Kasumi-1 (cell line): ENCODE measurements at regions not wholly inside any gene's neighbourhood (a gene's known extent, or its start where the extent isn't known, plus 50 kb on each side); places are given as distances from the start of the nearest gene placed in this dataset.
"Not testable (repeated sequence)": the region's sequence is repeated elsewhere in the genome, so short reads cannot be mapped to it uniquely, and the experiment has no call there.

Experiments
- DNase-seq, 2 experiments: peaks; one replicate each; lab custom pipeline; 2025; lab: John Stamatoyannopoulos, UW

DNA sequence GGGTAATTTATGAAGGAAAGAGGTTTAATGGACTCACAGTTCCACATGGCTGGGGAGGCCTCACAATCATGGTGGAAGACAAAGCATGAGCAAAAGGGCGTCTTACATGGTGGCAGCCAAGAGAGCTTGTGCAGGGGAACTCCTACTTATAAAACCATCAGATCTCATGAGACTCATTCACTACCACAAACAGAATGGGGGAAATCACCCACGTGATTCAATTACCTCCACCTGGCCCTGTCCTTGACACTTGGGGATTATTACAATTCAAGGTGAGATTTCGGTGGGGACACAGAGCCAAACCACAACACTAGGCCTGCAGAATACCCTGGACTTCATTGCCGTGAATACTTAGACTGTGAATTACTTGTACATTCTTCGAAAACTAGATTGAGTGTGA lies 431.7 kb upstream of the TENM3 start:
- not testable (repeated sequence) for DNase-seq

DNA sequence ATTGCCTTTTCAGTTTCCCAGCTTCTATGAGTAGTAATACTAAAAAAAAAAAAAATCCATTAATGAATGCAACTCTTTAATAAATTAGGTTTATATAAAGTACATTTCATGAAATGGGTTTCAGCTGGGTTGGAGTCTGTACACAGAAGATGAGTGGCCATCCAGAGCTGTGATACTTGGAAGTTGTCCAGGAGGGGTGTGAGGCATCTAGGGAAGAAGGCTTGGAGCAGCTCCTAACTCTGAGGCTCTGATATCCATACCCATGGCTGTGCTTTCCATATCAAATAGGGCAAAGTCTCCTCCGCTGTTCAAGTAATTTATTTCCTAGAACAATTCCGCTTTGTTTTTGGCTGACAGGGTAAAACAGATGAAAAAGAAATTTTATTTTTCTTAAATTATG lies 423.3 kb upstream of the TENM3 start:
- DNase-seq: no peak

DNA sequence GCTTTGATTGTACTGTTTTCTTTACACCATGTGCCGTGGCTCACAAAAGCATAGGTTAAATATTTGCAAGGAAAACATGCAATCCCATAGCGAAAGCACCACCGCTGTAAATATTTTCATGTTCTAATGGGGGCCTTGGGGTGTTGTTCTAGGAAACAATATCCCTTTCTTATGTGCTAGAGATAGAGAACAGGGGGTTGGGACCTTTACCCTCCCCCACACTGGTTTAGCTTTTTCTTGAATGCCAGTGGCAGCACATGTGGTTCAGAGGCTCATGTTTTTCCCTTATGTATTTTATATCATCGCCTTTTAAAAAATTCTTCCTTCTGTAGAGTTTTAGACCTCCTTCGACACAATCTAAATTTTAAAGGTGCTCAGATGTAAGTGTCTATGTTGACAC lies 422.6 kb upstream of the TENM3 start:
- no peak for DNase-seq

DNA sequence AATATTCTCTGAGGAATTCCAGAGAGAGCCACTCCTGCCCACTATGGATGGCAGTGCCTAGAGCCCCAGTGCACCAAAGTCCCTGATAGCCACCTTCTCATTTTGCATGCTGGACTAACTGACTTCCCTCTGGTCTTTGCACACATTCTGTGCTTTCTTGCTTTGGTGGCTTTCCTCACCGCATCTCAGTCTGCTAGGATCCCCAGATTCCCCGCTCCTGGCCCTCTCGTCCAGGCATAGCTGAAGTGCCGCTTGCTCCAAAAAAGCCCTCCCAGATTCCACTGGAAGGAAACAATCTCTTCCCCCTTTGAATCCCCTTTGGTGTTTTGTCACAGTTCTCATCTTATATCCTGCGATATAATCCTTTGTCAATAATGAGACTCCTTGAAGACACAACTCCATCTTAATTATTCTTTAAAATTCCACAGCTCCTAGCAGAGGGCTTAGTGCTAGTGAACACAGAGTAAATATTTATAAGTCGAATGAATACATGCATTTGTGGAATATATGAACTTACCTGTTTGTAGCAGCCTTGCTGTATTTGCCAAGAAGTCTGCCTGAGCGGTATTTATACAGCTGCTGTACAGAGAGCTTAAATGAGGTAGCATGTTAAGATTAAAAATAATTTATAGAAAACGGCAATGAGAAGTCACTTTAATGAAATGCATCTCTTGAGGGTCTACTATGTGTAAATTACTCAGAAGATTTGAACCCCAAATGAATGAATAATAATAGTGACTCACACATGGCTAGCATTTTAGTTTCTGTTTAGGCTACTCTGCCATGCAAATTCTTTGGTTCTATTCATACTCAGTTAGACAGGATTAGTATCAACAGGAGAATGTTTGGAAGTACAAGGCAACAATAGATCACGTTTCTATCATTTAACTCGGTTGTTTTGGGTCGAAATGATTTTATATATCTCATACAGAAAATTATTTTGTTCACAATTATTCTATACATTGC lies 421.9 kb upstream of the TENM3 start:
- no peak for DNase-seq

DNA sequence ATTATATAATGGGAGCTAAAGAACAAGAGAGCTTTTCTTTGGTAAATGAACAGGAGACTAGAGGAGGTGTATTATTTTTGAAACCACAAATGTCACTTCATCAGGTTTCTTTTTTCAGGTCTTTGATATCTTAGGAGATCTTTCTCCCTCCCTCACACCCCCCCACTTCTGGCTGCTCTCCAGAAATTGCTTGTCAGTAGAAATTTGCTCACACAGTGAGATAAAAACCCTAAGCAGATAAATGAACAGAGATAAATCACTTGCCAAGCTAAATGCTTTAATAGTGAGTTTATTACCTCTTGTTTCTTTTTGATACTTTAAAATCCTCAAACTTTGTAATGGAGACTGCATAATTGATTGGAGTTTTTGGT lies 421.2 kb upstream of the TENM3 start:
- DNase-seq: no peak

DNA sequence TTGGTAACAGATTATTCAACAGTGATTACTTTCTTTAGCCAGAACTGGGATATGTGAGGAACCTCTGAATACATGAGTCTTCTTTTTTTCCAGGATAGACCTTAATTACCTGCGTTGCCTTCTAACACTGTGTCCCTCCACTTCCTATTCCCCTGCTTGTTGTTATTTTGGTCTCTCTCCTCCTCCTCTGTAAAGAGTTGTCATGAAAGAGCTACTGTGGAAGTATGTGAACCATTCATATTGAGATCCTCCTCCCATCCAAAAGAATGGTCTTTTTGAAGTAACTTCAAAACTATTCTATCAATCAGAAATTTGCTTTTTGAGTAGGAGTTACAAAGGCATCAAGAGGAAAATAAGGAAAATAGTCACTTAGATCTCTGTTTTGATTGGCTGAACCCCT lies 420.0 kb upstream of the TENM3 start:
- DNase-seq: no peak

DNA sequence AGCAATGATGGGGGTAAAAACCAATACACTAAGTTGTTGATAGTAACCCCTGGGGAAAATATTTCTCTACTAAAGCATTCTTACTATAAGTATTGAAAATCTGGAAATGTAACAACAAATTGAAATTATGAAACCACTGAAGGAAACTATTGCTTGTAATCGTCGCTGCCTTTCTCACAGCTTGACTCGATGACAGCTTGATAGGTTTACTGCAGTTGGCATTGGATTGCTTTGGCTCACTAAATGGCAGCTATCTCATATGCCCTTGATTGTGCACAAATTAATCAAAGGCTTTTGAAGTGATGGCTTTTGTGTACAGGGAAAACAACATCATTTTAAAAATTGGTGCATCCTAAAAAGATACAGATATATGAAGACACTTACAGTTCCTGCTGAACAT lies 419.6 kb upstream of the TENM3 start:
- no peak for DNase-seq

DNA sequence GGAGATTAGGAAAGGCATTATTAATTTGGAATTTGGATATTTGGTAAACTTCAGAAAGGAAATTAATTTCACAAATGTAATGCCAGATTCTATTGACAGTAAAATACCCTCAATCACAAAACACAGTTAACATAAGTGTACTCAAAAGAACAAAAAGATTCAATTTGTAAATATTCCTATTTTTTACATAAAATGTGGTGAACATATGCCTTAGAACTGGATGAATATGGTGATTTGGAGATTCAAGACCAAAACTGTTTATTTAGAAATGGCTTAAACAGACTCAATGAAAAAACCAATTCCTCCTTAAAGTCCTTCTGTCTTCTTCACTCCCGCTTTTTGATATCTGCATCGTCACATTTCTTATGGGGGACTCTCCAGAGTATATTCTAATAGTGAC lies 417.6 kb upstream of the TENM3 start:
- DNase-seq: no peak

DNA sequence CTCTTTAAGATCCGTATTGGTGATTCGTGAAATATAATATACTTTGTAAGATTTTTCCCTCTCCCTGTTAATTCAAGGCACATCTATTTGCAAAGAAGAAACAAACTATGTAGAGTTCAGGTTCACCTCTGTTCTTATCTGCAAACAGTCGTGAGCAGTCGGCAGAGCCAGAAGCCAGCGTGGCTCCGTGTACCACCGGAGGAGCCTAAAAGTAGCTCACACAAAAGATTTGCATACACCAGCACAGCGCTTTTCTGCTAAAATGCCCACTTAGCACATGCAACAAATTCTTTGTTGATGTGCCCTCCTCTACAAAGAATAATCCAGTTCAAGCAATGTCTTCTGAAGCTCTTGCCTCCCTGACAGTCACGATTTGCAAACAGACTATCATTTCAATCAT lies 416.0 kb upstream of the TENM3 start:
- no peak for DNase-seq

DNA sequence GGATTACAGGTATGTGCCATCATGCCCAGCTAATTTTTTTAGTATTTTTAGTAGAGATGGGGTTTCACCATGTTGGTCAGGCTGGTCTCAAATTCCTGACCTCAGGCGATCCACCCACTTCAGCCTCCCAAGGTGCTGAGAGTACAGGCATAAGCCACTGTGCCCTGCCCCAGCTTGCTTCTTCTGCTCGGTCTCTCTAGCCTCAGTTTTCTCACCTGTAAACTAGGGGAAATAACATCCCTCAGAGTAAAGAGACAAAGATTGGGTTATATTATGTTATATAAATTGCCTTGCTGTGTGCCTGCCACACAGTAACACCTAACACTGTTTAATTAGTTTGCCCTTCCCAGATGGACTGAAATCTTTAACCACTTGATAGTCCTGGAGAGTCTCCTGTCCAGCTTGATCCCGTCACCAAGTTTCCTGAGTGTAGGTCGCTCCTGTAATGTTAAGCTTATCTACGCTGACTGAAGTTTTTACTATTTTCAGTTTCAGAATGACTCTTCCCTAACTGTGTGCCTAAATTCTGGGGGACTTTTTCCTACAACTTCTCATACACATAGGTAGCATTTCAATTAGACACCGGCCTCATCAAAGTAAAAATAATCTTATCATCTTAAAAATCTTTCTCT lies 412.7 kb upstream of the TENM3 start:
- no peak for DNase-seq

DNA sequence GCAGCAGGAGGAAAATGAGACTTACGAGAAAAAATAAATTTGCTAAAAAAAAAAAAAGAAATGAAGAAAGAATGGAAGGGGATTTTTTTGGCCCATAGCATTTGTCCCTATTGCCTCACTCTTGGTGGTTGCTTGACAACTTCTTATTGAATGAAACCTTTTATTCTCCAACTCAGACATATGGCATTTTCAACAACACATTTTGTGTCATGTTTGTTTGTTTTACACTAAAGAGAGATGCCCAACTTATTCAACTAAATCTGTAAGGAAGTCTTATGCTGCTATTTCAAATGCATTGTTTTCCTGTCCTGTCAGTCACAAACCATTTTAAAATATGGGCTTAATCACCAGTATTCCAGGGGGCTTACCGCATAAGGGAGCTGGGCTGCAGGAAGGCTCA lies 409.1 kb upstream of the TENM3 start:
- DNase-seq: no peak

DNA sequence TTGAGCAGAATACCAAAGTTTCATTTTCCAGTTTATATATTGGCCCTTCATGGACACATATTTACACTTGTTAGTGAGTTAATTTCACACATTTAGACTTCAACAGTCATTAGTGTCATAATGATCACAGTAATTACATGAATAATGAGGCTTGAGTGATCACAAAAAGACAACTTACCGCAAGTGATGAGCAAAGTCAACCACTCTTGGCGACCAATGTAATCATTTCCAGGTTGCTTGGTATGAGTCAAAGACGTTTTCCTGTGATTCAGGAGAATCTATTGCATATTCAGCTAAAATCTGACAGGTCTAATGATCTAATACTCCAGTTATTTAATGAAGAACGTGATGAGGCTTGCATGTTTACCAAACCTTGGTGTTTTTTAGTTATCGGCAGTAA lies 407.9 kb upstream of the TENM3 start:
- DNase-seq: no peak

DNA sequence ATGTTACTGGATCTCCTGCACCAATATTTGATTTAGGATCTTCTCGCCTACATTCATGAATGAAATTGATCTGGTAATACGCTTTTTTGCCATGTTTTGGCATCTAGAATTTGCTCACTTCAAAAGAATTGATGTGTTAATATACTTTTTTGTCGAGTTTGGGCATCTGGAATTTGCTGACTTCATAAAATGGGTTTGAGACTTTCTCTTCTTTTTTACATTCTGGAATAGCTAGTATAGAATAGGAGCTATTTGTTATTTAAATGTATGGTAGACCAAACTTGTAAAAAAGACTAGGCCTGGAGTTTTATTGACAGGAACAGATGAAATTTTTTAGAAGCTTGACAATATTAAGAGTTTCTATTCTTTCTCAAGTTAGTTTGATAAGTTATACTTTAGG lies 404.9 kb upstream of the TENM3 start:
- DNase-seq: no peak

DNA sequence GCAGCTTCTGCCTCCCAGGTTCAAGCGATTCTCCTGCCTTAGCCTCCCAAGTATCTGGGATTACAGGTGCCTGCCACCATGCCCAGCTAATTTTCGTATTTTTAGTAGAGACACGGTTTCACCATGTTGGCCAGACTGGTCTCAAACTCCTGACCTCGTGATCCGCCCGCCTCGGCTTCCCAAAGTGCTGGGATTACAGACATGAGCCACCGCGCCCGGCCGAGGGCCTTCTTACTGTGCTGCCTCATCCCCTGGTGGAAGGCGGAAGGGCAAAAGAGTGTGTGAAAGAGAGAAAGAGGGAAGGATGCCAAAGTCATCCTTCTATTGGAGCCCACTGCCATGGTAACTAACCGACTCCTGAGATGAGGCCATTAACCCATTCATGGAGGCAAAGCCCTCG lies 399.4 kb upstream of the TENM3 start:
- not testable (repeated sequence) for DNase-seq

DNA sequence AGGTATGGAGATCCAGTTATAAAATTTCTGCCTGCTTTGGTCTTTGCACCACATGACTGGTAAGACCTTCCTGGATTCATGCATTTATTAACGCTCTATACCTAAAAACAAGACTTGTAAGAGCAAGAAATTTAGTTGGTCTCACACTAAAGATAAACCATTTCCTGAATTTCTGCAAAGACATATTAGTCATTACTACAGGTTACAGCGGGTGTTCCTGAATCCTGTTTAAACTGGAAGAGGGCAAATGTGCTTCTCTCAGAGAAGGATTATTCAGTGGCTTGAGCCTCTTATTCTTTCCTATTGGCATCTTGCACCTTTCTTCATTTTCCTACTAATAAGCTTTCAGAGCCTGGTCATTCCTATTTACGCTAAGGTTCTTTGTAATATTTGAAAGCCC lies 397.6 kb upstream of the TENM3 start:
- DNase-seq: no peak

DNA sequence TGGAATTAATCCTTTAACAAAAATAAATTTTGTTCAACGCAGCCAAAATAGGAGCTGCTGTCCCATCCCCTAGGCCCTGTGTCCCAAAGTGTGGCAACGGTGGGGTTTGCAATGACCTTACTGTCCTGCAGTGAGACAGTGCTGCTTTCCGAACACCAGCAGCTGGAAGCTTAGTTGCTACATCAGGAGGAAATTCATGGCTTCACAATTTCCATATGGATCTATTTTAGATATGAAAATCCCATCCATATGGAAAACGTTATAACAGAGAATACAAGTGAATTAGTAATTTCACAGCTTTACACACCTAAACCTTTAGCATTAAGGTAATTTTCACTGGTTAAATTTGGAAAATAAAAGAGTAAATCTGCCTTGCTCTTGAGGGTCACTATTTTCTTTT lies 396.3 kb upstream of the TENM3 start:
- DNase-seq: no peak

DNA sequence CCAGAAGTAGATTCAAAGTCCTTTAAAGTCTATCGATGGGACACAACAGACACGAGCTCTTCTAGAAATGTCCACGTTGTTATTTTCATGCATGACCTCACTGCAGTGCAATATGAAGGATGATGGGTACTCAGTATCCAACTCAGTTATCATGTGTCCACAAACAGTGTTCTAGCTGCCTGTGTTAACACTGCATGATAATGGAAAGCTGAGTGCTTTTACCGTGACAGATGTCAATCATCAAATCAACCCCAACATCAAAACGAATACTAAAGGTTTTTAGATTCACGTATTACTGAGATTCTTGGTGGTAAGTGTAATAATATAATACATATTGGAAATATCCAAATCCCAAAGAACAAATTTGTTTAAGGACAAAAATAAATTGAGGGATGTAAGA lies 394.8 kb upstream of the TENM3 start:
- no peak for DNase-seq

DNA sequence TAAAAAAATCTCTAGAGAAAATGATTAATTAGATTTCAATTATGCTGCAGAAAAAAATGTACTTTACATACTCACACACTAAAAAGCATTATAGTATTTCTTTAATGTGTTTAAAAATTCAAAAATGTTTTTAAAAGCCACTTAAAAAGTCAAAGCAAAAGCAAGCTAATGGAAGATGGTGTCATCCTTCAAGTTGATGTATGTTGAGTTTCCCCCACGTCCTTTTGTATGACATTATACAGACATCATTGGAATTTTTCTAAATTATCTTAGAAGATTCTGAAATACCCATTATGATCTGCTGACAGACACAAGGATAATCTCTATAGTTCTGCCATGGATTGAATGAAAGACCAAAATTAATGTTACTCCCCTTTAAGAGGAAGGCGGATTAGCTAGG lies 393.7 kb upstream of the TENM3 start:
- DNase-seq: no peak

DNA sequence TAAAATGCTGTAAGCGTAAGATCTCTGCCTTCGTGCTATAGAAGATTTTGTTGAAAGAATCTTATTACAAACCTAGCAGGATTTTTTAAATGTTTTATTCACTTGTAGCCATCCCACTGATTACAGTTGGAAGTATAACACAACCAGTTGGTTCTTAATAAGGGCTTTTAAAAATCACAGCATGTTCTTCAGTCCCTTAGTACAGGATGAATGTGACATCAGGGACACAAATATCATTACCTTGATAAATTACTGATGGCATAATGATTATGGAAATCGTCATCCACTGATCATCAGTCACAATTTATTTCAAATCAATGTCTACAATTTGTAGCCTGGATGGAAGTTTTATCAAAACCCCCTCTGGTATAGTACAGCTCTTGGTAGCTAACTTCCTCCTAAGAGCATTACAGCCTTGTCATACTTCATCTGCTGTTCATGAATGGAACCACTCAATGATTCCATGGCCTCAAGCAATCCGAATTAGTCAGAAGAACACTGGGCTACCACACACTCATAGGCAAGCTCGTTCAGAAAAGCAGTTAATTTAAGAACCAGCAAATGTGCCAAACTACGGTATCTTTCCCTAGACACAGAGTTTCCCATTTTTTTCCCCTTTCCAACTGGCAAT lies 389.2 kb upstream of the TENM3 start:
- DNase-seq: no peak

DNA sequence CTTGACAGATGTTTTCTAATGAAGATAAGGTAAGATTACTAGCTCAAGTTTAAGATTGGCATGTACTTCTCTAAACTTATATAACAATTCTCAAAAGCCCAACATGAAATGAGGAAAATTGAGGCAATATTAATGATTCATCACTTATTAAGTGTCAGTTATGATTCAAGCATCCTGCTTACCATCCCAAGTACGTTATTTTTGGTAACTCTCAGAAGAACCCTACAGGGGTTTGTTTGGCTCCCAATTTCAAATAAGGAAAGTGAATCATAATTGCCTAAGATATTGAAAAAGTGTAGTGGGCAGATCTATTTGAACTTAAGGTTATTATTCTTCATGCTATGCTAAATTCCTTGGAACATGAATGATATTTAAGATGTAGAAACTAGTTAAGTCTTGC lies 387.9 kb upstream of the TENM3 start:
- no peak for DNase-seq

DNA sequence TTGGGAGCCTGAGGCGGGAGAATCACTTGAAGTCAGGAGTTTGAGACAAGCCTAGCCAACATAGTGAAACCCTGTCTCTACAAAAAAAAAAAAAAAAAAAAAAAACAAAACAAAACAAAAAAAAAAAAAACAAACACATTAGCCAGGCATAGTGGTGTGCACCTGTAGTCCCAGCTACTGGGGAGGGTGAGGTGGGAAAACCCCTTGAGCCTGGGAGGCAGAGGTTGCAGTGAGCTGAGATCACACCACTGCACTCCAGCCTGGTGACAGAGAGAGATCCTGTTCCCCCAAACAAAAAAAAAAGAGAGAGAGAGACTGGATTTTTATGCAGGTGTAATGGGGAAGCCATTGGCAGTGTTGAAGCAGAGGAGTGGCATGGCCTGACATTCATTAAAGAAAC lies 385.7 kb upstream of the TENM3 start:
- not testable (repeated sequence) for DNase-seq

DNA sequence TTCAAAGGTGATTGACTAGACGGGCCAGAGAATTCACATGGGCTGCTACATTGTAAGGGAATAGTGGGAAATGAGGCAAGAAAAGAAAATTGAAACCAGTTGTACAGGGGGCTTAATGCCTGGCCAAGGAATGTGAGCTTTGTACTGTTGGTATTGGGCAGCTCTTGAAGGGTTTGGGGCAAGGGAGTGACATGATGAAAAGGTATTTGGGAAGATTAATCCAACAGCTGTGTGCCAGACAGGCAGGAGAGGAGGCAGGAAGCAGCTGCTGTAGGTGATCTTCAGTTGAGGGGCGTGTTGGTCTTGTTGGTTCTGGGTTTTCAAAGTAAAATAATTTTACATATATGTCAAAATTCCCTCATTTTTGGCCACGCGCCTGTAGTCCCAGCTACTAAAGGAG lies 384.5 kb upstream of the TENM3 start:
- DNase-seq: no peak

DNA sequence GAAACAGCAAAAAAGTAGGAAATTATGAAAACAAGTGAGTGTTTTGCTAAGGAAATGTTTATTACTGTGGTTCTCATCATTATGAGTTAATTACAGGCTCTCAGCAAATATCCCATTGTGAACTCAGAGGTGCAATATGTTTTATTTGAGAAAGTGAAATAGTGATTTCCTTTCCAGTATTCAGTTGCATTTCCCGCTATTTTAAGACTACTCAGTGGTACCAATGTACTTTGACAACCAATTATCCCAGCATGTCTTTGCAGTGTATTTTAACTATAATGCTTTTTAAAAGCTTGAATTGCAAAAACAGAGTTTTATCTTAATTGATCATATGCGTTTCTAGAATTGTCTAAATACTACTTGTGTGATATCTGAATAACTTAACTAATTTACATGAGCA lies 383.8 kb upstream of the TENM3 start:
- no peak for DNase-seq
